ENCODE measurements at regions not wholly inside any gene's neighbourhood (a gene's known extent, or its start where the extent isn't known, plus 50 kb on each side); places are given as distances from the start of the nearest gene placed in this dataset.
"Not testable (repeated sequence)": the region's sequence is repeated elsewhere in the genome, so short reads cannot be mapped to it uniquely, and the experiment has no call there.

DNA sequence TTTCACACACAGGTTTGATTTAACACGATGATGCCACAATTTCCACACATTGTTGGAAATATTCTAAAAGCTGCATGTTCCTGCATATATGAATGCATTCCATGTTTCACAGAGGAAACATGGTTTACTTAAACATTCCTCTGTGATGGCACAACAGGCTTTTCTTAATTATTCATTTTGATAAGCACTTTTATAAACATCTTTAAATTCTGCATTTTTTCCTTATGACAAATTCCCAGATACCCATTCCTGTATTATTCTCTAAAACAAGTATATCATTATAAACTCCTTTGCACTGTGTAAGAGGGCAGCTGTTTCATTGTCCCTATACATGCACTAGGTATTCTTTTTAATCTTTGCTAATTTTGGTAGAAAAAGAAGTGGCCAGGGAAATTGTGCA is 532.3 kb downstream of the SOX6 start:
- no peak for FAIRE-seq

DNA sequence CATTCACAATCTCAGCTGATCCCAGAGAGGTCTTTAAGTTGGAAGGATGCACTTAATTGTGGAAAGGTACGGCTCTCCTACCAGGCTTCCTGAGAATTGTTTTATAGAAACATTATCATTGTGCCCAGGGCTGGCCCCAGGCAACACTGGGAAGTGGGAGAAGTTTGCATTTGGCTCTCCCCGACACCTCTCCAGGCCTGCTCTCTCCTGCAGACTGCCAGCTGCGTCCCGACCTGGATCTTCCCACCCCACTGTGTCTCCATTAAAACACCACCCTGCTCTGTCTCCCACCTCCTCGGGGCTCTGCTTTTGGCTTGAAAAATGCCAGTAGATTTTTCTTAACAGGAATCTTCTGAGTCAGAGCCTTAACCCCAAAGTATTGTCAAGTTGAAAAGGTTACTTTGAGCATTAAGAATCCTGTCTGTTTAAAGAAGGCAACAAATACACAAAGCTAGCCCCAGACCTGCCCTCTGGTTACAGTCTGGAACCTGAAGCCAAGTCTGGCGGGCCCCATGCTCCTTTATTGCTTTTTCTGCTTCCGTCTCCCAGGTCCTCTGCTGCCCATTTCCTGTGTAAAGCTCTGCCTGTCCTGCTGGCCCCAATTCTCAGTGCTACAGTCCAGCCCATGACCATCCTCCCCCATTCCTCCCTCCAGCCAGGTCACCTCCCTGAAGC is 530.2 kb downstream of the SOX6 start:
- FAIRE-seq: no peak

DNA sequence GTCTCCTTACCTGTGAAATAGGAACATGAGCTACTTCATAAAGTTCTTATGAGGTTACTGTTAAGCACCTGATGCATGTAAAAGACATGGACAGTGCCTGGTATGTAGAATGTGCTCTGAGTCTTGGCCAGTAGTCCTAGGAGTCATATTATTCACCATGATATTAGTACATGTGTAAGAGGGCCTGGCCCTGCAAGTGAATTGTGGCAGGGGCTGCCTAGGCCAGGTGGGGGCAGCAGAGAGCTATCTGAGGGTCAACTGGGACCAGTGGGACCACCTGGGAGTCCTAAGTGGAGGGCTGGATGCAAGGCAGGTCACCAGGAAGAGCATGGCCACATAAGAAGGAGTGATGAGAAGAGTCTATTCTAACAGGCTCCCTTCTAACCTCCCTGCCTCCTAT is 529.5 kb downstream of the SOX6 start:
- FAIRE-seq: no peak

DNA sequence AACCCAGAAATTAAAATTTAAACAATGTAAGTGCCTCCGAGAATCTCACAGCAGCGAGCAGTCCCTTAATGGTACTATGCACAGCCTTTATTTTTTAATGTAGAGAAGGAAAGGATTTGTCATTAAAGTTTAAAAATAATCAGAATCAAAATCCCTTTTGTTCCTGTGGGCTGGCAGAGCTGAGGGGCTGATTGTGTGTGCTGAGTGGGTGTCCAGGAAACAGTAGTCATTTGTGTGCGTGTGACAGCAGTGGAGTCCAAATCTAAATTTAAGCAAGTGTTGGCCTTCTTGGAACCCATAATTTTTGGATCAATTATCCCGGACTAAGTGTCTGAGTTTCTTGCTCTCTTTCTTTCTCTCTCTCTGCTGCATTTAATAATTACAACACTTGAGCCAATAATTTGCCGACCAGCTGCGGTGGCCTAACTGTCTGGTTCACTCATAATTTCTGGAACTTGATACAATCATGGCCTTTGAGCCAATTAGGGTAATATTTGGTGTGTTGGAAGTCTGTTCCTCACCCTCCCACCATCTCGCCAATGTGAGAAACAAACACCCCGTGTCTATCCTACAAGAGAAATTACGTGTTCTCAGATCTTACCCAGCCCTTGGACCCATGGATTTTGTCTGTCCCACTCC is 528.0 kb downstream of the SOX6 start:
- FAIRE-seq: no peak

DNA sequence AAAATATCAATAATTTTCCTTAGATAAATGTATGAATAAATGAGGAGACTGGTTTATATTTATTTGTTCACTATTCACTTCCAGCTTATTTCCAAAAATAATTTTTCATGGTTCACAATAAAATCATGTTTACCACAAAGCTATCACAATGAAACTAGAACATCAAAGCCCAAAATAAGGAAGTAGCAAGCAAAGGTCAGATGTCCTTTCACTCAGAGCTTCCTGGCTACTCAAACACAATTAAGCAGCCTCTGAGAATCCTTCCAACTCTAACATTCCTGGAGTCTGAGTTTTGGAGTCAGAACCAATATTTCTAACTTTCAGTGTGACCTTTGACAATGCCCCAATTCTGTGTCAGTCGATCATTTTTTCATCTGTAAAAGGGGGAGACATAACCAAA is 527.0 kb downstream of the SOX6 start:
- no peak for FAIRE-seq

DNA sequence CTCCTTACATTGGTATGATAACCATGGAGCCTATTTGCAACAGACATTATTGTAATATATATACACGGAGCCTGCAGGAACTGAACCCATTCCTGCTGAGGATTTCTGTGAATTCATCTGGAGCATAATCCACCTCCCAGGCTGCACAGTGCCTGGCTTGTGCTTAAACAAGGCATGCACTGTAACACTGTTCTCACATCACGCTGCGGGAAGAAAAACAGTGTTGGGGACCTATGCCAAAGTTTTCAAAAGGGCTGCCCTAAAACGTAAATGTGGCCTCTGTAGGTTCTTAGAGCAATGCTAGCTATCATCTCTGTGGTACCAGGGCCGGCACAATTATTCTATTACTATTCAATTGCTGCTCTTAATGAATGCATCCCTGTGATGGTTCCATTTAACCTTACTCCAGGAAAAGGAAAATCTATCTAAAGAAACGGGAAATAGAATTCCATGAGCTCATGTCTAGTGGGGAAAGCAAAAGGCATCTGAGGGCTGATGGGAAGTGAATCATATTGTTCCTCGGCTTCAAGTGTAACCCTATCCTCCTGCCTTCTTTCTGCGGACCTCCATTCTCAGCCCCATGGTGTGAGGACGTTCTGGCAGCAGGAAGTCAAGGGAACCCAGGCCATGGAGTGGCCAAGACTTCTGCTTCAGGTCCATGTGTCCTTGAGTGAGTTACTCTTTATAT is 525.5 kb downstream of the SOX6 start:
- FAIRE-seq: no peak

DNA sequence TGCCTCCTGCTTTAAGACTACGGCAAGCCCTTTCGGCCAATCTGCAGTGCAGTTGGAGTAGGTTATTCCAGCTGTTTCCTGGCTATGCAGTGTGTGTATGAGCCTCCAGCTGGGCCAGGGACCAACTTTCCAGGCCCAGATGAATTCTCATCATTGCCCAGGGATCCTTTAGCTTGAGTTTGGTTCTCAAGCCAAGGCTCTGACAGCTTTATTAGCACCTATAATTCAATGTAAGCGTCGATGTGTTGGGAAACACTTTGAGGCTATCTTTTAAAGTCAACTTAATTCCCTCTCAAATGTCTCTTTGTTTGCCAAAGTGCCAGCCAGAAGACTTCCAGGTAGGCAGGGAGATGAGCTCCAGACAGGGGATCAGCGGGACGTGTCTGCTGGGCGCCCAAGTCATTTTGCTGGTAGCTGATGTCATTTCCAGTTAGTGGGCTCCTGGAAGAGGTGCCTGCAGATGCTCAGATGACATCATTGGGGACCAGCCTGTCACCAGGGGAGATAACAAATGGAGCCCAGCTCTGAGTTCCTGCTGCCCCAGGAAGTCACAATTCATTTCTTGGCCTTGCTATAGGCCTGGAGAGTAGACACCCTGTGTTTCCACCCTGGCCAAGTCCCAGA is 520.4 kb downstream of the SOX6 start:
- FAIRE-seq: no peak

DNA sequence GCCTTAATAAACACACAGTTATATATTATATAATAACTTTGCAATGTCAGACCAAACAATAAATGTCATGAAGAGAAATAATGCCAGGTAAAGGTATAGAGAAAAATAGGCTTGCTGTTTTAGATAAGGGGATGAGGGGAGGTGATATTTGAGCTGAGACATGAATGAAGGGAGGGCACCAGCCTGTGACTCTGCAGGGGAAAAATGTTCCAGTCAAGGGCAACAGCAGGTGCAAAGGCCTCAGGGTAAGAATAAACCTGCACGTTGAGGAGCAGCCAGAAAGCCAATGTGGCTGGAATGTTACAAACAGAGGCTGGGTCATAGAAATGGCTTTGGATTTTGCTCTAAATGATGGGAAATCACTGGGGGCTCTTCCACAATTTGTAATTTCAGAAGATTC is 519.6 kb downstream of the SOX6 start:
- no peak for FAIRE-seq

DNA sequence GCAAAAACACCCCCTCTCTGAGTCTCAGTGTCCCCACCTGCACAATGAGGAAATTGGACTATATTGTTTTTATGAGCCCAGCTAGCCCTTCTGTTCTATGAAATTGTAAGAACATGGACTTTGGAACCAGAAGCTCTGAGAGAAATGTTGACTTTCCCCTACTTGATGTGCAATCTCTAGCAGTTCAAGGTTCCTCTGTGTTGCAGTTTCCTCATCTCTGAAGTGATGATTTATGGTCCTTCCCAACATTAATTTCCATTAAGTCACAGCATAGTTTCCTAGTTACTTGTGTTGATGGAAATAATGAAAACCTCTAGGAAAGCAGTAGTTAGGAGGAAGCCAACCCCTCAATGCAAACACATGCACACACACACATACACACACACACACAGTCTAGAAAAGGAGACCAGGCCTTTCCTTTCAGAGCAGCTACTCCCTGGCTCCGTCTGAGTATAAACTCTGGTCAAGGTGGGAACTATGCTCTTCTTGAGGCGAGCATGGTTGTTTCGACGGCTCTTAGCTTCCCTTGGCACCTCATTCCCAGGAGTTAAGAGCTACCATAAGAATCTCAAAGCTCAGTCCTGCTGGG is 518.4 kb downstream of the SOX6 start:
- no peak for FAIRE-seq

DNA sequence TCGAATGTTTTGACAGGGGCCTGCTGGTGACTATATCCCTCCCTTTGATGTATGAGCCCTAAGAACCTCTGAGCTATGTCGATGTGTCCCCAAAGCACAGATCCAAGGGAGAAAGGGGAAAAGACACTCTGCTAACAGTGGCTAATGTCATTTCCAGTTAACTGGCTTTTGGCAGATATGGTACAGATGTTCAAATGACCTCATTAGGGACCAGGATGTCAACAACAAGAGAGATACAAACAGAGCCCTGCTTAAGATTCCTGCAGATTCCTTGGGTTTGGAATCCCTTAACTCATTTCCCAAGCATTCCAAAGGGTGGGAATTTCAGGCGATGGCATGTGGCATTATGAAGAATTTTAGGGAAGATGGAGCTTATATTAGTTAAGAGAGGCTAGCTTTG is 517.3 kb downstream of the SOX6 start:
- FAIRE-seq: no peak

DNA sequence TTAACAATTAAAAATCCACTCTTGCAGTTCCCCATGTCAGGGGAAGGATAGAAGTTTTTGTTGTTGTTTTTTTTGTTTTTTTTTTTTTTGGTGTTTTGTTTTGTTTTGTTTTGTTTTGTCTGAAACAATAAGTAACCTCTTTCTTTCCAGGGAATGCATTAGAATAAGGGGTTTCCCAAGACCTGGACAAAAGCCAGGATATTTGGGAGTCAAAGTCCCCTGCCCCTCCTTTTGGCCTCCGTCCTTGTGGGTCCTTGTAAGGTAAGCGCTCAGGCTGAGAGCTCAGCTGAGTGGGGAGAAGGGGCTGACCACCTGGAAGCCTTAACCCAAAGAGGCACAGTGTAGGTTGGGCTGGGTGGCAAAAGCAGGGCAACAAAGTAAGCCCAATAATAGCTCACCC is 515.4 kb downstream of the SOX6 start:
- no peak for FAIRE-seq

DNA sequence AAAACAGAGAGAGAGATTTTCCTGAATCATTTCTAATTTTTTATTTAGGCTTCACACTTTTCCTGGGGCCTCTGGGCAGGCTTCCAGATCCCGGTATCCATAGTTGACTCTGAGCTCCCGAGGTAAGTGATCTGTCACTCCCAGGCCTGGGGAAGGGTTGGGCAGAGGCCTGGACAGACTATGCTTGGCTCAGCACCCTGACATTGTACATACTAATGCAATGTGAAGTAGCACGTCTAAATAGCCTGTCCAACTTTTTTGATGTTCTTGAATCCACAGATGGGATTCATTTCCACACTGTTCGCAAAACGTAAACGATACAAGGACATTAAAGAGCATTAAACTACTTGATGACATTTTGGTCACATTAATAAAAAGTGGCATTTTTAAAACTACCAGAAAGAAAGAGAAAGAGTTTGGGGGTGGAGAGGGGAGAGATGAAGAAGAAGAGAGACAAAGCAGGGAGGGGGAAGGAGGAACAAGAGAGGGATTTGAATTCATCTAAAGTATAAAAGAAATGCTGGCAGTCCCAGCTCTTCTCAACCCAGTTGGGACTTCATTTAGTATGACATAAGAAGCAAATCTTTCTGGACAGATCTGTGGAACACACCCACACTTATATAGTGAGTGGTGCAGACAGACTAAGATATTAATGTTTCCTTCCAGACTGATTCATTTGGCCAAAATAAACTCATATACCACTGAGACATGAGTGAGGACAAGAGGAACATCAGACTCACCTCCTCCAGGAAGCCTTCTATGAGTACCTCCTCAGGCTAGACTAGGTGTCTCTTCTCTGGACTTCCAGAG is 514.2 kb downstream of the SOX6 start:
- FAIRE-seq: no peak

DNA sequence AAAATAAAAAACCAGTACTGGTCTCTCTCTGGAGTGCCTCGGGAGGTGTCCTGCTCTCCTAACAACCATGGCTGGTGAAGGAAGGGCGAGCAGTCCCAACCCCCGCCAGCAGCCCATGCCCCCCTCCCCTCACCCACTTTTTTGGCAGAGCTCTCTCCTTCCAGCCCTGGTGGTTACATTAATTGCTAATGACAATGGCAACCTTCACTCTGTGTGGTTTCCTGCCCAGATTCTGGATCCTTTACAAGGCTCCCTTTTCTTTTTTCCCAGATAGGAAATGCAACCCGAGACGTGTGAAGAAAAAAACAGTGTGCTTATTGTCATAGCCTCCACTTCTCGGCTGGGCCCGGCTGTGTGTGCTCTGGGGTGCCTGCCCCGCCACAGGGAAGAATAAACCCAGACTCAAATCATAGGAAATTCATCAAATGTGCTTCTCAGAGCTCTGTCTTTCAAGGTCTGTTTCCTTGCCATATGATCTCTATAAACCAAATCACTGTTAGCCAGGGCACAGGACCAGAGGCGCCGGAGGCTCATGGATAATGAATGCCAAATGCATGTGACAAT is 513.0 kb downstream of the SOX6 start:
- no peak for FAIRE-seq

DNA sequence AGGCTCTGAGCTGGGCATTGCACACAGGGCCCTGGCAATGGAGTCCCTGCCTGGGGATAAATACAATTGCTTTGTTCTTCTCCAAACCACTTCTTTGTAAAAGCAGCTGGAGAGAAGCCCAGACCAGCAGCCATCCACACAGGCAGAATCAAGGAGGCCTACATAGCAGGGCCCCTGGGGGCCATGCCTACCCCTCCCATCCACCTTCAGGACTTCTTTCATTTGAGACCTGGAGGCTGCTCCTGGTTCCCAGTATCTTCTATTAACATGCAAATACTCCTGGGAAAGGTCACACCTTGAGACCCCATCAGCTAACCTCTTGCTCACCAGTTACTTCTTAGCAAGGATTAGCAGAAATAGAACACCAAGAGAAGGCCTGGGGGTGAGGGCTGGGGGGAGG is 511.1 kb downstream of the SOX6 start:
- no peak for FAIRE-seq

DNA sequence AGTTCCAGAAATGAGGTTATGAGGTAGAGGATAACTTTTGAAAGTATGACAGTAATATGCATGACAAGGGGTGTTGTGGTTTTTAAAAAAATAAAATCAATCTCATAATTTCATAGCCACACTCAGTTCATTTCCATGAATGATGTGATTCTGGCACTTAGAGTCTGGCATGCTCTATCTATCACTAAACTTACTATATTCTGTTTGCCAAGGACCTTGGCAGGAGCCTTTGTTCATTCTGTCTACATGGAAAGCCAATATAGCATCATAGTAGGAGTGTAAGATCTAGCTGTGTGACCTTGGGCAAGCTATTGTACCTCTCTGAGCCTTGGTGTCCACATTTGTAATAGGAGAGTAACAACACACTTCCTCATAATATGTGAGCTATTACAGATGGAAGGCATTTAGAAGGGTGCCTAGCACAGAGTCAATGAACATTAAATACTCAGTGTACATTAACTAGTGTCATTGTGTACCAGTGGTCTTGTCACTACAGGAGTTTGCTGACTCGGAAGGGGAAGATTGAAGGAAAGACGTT is 507.6 kb downstream of the SOX6 start:
- FAIRE-seq: no peak

DNA sequence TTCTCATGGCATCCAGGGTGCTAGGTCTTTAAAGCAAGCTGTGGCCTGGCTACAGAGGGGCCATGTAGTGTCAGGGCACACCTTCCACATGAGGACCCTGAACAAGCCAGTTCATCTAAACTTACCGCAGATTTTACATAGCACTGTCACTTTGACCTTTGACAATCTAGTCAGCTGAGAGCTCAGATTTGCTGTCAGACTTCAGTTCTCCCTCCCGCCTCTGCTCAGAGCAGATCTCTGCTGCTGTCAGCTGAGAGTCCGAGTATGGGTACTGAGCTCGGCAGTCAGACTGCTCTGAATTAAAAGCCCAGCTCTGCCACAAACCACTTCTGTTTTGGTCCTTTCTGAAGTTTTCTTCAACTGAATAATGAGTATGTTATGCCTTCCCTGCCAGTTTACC is 507.1 kb downstream of the SOX6 start:
- FAIRE-seq: no peak

DNA sequence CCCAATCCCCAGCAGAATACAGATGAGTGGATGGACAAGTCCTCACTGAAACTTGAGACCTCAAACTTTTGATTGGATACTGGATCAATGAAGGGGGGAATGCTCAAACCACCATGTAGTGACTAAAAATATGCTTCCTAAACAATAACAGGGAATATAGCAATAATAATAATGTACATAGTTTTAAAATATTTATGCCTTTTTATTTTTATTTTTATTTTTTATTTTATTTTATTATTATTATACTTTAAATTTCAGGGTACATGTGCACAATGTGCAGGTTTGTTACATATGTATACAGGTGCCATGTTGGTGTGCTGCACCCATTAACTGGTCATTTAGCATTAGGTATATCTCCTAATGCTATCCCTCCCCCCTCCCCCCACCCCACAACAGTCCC is 506.0 kb downstream of the SOX6 start:
- not testable (repeated sequence) for FAIRE-seq

DNA sequence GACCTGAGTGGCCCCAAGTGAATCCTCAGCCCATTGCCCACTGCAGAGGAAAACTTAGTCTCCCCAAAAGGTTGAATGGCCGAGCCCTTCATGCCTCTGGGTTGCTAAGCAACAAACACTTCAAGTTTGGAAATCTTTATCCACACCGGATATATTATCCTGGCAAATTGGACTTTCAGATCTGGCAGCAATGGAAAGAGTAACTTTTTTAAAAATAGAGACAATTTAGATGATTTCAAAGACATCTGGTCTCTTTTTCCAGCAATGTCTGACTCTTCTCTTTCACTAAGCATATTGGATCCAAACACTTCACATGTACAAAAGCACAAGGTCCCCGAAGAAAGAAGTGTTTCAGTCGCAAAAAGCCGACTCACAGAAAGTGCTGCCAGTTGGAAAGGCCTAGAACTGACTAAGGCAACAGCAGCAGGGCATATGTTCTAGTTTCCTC is 505.3 kb downstream of the SOX6 start:
- FAIRE-seq: no peak

DNA sequence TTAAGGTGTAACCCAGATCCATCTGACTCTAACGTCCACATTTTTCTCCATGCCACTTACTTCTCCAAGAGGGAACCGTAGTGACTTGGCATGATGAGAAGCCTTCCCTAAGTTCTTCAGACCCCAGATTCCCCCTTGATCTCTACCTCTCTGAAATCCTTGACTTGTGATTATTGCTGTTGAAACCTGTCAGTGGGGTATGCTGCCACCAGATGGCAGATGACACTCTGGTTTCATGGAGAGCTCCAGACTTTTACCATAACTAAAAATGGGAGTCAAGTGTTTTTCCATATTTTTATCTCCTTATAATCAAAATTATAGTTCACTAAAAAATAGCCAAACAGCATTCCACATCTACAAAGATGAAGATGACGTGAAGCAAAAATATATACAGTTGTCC is 504.2 kb downstream of the SOX6 start:
- no peak for FAIRE-seq

DNA sequence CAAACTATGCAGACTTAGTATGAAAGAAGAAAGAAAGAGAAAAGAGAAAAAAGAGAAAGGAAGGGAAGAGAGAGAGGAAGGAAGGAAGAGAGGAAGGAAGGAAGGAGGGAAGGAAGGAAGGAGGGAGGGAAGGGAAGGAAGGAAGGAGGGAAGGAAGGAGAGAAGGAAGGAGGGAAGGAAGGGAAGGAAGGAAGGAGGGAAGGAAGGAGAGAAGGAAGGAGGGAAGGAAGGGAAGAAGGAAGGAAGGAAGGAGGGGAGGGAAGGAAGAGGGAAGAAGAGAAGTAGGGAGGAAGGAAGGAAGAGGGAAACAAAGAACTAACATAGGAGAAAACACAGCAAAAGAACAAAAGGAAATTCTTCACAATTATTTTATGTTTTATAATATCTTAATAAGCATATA is 502.1 kb downstream of the SOX6 start:
- no peak for FAIRE-seq

DNA sequence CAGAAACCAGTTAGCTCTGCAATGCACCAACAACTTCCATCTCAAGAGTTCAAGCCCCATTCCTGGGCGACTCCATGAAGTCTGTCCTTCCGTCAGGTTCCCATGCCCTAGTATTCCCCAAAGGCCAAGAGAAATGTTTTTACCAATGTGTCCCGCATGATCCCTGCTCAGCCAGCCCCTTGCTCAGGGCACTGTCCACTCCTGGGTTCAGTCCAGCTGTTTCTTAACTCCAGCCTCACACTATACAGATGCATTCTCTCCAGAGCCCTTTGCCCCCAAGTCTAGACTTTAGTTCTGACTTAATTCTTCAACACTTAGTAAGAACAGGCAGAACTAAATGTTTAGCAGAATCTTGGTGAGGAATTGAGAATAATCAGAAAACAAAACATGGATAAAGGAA is 497.5 kb downstream of the SOX6 start:
- no peak for FAIRE-seq

DNA sequence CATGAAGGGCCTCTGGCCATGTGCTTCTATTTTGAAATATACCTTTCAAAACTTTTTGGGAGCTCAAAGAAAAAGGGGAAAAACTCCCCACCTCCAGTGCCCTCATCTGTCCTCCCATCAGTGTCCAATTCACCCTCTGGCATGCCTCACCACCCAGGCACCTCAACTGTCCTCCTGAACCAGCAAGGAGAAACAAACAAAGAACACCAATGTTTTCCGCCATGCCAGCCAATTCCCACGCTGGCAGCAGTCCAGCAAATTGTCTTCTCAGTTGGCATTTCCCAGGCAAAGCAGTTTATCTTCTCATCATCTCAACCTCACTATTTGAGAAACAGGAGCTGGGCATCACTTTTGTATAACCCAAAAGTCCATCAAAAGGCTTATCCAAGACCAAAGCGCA is 496.9 kb downstream of the SOX6 start:
- FAIRE-seq: no peak

Measured in G401.6 (cell line).